GM21528 (cell line): ENCODE measurements at regions not wholly inside any gene's neighbourhood (a gene's known extent, or its start where the extent isn't known, plus 50 kb on each side); places are given as distances from the start of the nearest gene placed in this dataset.

Experiments used
- ATAC-seq: cut with Tn5 transposase; IDR thresholded peaks from one replicate; pipeline ENCODE4 v1.9.1; 2021; ENCODE audit warnings: mild to moderate bottlenecking, moderate library complexity; ENCODE audit not compliant: unreplicated experiment, low FRiP score

GRCh38 chr7:156459582-156459981 is 181.0 kb upstream of the RNF32 start:
- no peak for ATAC-seq

GRCh38 chr7:156459067-156459466 is 181.5 kb upstream of the RNF32 start:
- ATAC-seq: no peak

GRCh38 chr7:156458011-156458410 is 182.6 kb upstream of the RNF32 start:
- ATAC-seq: no peak

GRCh38 chr7:156456503-156457115 is 184.0 kb upstream of the RNF32 start:
- no peak for ATAC-seq

GRCh38 chr7:156456032-156456431 is 184.5 kb upstream of the RNF32 start:
- no peak for ATAC-seq

- no peak for ATAC-seq
Observed at GRCh38 chr7:156450473-156450872, 190.1 kb upstream of the RNF32 start.

- ATAC-seq: no peak
Observed at GRCh38 chr7:156448918-156449317, 191.7 kb upstream of the RNF32 start.

- ATAC-seq: no peak
Observed at GRCh38 chr7:156446990-156447389, 193.6 kb upstream of the RNF32 start.

- ATAC-seq: no peak
Observed at GRCh38 chr7:156445997-156446761, 194.4 kb upstream of the RNF32 start.

GRCh38 chr7:156442516-156442915 is 198.1 kb upstream of the RNF32 start:
- no peak for ATAC-seq

GRCh38 chr7:156440456-156440855 is 200.1 kb upstream of the RNF32 start:
- ATAC-seq: no peak

- no peak for ATAC-seq
Observed at GRCh38 chr7:156438011-156438410, 202.6 kb upstream of the RNF32 start.

- ATAC-seq: no peak
Observed at GRCh38 chr7:156437021-156437614, 203.5 kb upstream of the RNF32 start.

GRCh38 chr7:156435486-156436231 is 204.9 kb upstream of the RNF32 start:
- ATAC-seq: no peak

GRCh38 chr7:156434706-156435105 is 205.9 kb upstream of the RNF32 start:
- ATAC-seq: no peak

- no peak for ATAC-seq
Observed at GRCh38 chr7:156432018-156432417, 208.6 kb upstream of the RNF32 start.

GRCh38 chr7:156430109-156430508 is 210.5 kb upstream of the RNF32 start:
- ATAC-seq: no peak

GRCh38 chr7:156429514-156429913 is 211.1 kb upstream of the RNF32 start:
- ATAC-seq: no peak

- ATAC-seq: no peak
Observed at GRCh38 chr7:156423876-156424275, 216.7 kb upstream of the RNF32 start.

- no peak for ATAC-seq
Observed at GRCh38 chr7:156420496-156420895, 220.1 kb upstream of the RNF32 start.

GRCh38 chr7:156419782-156420181 is 220.8 kb upstream of the RNF32 start:
- no peak for ATAC-seq
